Tibial nerve (tissue), 4 donors: ENCODE measurements at regions not wholly inside any gene's neighbourhood (a gene's known extent, or its start where the extent isn't known, plus 50 kb on each side); places are given as distances from the start of the nearest gene placed in this dataset.

ENCODE experiments used
- DNase-seq, 2 donors: peaks; one replicate each; pipeline ENCODE4 v3.0.0-alpha.2; 2019; ENCODE audit warnings: low spot score in 2 of 2
- H3K27ac ChIP-seq, 4 donors: fragments of 200-600 bp; sonication (generic) in 3 of 4; one replicate each; pipeline ENCODE4 v1.5.1; 2017 to 2019; ENCODE audit warnings: mild to moderate bottlenecking in 1 of 4
- H3K27me3 ChIP-seq, 2 donors: fragments of 200-600 bp; sonication (generic) in 1 of 2; one replicate each; pipeline versions ENCODE4 v1.5.1 to v1.6.0; 2017 to 2019
- H3K36me3 ChIP-seq, 3 donors: fragments of 200-600 bp; sonication (generic); one replicate each; pipeline ENCODE4 v1.5.1; 2018 to 2019
- H3K4me1 ChIP-seq, 4 donors: fragments of 200-600 bp; sonication (generic) in 3 of 4; one replicate each; pipeline ENCODE4 v1.5.1; 2017 to 2019
- H3K4me3 ChIP-seq, 4 donors: fragments of 200-600 bp; sonication (generic) in 3 of 4; one replicate each; pipeline ENCODE4 v1.5.1; 2017 to 2019; ENCODE audit warnings: mild to moderate bottlenecking in 1 of 4, moderate library complexity in 1 of 4
- H3K9me3 ChIP-seq, 4 donors: fragments of 200-600 bp; sonication (generic) in 3 of 4; one replicate each; pipeline ENCODE4 v1.5.1; 2017 to 2019
- CTCF ChIP-seq, 5 experiments: fragments of 200-600 bp in 3 of 5; fragments of 450-650 bp in 2 of 5; sonication (generic) in 3 of 5; IDR thresholded peaks; one replicate each; pipeline ENCODE4 v1.5.1; 2016 to 2019; ENCODE audit warnings: antibody characterized with exemption in 5 of 5, mild to moderate bottlenecking in 3 of 5, moderate library complexity in 2 of 5
- EP300 ChIP-seq, 2 donors: sonication (generic); formaldehyde crosslinking; IDR thresholded peaks; one replicate each; pipeline ENCODE4 v1.6.1; 2017; ENCODE audit warnings: antibody characterized with exemption in 2 of 2, mild to moderate bottlenecking in 1 of 2
- POLR2A ChIP-seq, 2 donors: fragments of 450-650 bp; IDR thresholded peaks; one replicate each; pipeline ENCODE4 v1.6.1; 2017; ENCODE audit warnings: antibody characterized with exemption in 2 of 2, mild to moderate bottlenecking in 2 of 2, moderate library complexity in 2 of 2
- WGBS, 2 donors: methylation state at CpG; one replicate each; pipeline ENCODE4 v1.1.5; 2018; 5-methylcytosine and 5-hydroxymethylcytosine counted together

DNA sequence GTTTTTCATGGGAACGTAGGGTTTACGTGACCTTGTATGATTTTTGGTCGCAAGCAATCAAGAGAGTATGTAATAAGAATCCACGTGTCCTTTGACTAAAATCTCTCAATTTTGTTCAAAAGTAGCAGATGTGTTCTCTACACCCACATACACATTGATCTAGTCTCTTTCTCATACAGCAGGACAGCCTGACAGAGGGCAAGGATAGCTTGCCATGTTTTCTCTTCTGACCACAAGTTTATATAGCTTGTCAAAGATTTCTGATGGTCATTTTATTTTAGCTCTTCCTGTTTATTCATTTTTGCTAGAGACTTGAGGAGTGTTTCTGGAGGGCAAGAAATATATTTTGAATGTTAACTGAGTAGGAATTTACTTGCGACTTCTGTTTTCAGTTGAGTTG lies 570.2 kb upstream of the ALCAM start:
- DNase-seq, result no peak
- no peaks in the 10 kb centered on the region for H3K27me3 ChIP-seq
- H3K36me3 ChIP-seq, result no peaks in the 10 kb centered on the region
- 83 to 89% methylated on average over 5 of the region's 5 CpGs for WGBS, 2 donors
- TF ChIP-seq EP300 (IDR thresholded peaks at IDR 0.05), result no peak
- TF ChIP-seq POLR2A (IDR thresholded peaks at IDR 0.05), result no peak
- no peak for TF ChIP-seq CTCF (IDR thresholded peaks at IDR 0.05)
- no peak overlapping the region for H3K4me3 ChIP-seq
- H3K9me3 ChIP-seq, result no peaks in the 10 kb centered on the region
- H3K4me1 ChIP-seq, result no peaks in the 10 kb centered on the region
- no peak overlapping the region for H3K27ac ChIP-seq

- WGBS, 2 donors, result 76 to 86% methylated on average over 5 of the region's 5 CpGs
- DNase-seq, result no peak
- Histone ChIP-seq H3K4me1 (no peaks in the 10 kb centered on the region), H3K27me3 (no peaks in the 10 kb centered on the region), H3K4me3 (no peak overlapping the region), H3K36me3 (no peaks in the 10 kb centered on the region), H3K27ac (no peak overlapping the region), H3K9me3 (no peaks in the 10 kb centered on the region)
- TF ChIP-seq CTCF (IDR thresholded peaks at IDR 0.05) (no peak), POLR2A (IDR thresholded peaks at IDR 0.05) (no peak), EP300 (IDR thresholded peaks at IDR 0.05) (no peak)
Measured at GRCh38 chr3:104805042-104805441, 561.7 kb upstream of the ALCAM start.

DNA sequence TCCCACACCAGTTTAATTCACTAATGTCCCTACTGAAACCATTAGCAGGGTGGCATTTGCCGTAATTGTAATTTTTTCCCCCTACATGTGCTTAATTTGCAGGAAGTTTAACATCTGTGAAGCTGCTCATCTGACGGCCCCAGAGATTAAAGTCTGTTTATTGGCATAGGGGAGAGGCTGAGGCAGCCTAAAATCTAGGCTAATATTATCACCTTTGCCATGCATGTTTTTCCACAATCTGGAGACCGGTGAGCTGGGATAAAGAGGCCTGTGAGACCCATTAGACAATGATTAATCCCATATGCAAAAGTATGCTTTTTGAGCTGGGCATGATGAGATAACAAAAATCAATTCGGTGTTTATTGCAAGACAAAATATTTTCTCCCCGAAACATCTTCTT lies 561.2 kb upstream of the ALCAM start:
- Histone ChIP-seq H3K4me3 (no peak overlapping the region), H3K27me3 (no peaks in the 10 kb centered on the region), H3K4me1 (no peaks in the 10 kb centered on the region), H3K9me3 (no peaks in the 10 kb centered on the region), H3K27ac (no peak overlapping the region), H3K36me3 (no peaks in the 10 kb centered on the region)
- DNase-seq, result no peak
- no peak for TF ChIP-seq CTCF (IDR thresholded peaks at IDR 0.05)
- no peak for TF ChIP-seq EP300 (IDR thresholded peaks at IDR 0.05)
- no peak for TF ChIP-seq POLR2A (IDR thresholded peaks at IDR 0.05)
- 56 to 65% methylated on average over 5 of the region's 5 CpGs for WGBS, 2 donors

GRCh38 chr3:104810896-104811295 lies 555.8 kb upstream of the ALCAM start:
- no peaks in the 10 kb centered on the region for H3K27me3 ChIP-seq
- 63 to 74% methylated on average over 1 of the region's 1 CpG for WGBS, 2 donors
- TF ChIP-seq EP300 (IDR thresholded peaks at IDR 0.05) (no peak), CTCF (IDR thresholded peaks at IDR 0.05) (no peak)
- no peak overlapping the region for H3K27ac ChIP-seq
- no peaks in the 10 kb centered on the region for H3K9me3 ChIP-seq
- no peak overlapping the region for H3K4me3 ChIP-seq
- no peak for DNase-seq
- H3K4me1 ChIP-seq, result no peaks in the 10 kb centered on the region
- H3K36me3 ChIP-seq, result no peaks in the 10 kb centered on the region

GRCh38 chr3:104816008-104816407 lies 550.7 kb upstream of the ALCAM start:
- DNase-seq, result no peak
- no peaks in the 10 kb centered on the region for H3K36me3 ChIP-seq
- TF ChIP-seq EP300 (IDR thresholded peaks at IDR 0.05) (no peak), CTCF (IDR thresholded peaks at IDR 0.05) (no peak), POLR2A (IDR thresholded peaks at IDR 0.05) (no peak)
- H3K4me1 ChIP-seq, result no peaks in the 10 kb centered on the region
- peaks cover 0 to 9% (median under 1%) of the 10 kb centered on the region in 4 donors for H3K9me3 ChIP-seq
- WGBS, 2 donors, result 63 to 69% methylated on average over 2 of the region's 2 CpGs
- no peak overlapping the region for H3K27ac ChIP-seq
- H3K27me3 ChIP-seq, result no peaks in the 10 kb centered on the region
- no peak overlapping the region for H3K4me3 ChIP-seq
